ENCODE measurements at regions not wholly inside any gene's neighbourhood (a gene's known extent, or its start where the extent isn't known, plus 50 kb on each side); places are given as distances from the start of the nearest gene placed in this dataset.

- no peak for DNase-seq (ENCODE audit: low read depth)
- TF ChIP-seq CTCF (conservative IDR thresholded peaks at IDR 0.05; ENCODE audit: low read depth, low read length), result no peak
- no peak overlapping the region for H3K4me3 ChIP-seq (ENCODE audit: low read depth, low read length)
Measured at GRCh38 chr1:222285526-222285925, 262.4 kb downstream of the HHIPL2 start.

GRCh38 chr1:222284466-222284865 is 263.4 kb downstream of the HHIPL2 start:
- no peak for TF ChIP-seq CTCF (conservative IDR thresholded peaks at IDR 0.05; ENCODE audit: low read depth, low read length)
- DNase-seq (ENCODE audit: low read depth), result no peak
- H3K4me3 ChIP-seq (ENCODE audit: low read depth, low read length), result no peak overlapping the region

- no peak overlapping the region for H3K4me3 ChIP-seq (ENCODE audit: low read depth, low read length)
- no peak for TF ChIP-seq CTCF (conservative IDR thresholded peaks at IDR 0.05; ENCODE audit: low read depth, low read length)
- no peak for DNase-seq (ENCODE audit: low read depth)
Measured at GRCh38 chr1:222283147-222283768, 264.6 kb downstream of the HHIPL2 start.

DNA sequence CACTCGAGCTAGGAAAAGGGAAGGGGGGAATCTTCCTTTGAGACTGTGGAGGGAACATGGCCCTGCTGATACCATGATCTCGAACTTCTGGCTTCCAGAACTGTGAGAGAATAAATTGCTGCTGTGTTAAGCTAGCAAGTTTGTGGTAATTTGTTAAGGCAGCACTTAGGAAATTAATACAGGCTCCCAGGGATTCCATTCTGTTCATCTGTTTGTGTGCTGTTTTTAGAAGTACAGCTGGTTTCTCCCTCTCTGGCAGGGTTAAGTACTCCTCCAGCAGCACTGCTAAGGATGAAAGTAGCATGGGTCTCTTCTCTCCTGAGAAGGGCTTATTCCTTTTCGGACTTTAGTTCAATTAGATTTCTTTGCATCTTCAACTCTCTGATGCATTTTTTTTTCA is 268.3 kb downstream of the HHIPL2 start:
- no peak for DNase-seq (ENCODE audit: low read depth)
- H3K4me3 ChIP-seq (ENCODE audit: low read depth, low read length), result no peak overlapping the region
- no peak for TF ChIP-seq CTCF (conservative IDR thresholded peaks at IDR 0.05; ENCODE audit: low read depth, low read length)

DNA sequence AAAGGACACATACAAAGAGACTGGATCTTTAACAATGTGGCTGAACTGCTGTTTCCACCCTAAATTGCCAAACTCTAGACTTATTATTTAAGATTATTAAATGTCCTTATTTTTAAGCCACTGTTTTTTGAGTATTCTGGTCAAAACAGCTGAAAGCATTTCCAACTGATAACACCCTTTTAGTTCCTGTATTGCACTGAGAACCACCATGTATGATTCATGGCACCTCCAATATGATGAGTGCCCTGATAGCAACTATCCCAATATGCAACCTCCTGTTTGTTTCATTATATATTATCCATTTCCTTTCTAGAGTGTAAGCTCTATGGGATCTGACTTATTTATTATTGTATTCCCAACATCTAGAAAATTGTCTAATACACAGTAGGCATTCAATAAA is 269.4 kb downstream of the HHIPL2 start:
- no peak for TF ChIP-seq CTCF (conservative IDR thresholded peaks at IDR 0.05; ENCODE audit: low read depth, low read length)
- no peak for DNase-seq (ENCODE audit: low read depth)
- no peak overlapping the region for H3K4me3 ChIP-seq (ENCODE audit: low read depth, low read length)

DNA sequence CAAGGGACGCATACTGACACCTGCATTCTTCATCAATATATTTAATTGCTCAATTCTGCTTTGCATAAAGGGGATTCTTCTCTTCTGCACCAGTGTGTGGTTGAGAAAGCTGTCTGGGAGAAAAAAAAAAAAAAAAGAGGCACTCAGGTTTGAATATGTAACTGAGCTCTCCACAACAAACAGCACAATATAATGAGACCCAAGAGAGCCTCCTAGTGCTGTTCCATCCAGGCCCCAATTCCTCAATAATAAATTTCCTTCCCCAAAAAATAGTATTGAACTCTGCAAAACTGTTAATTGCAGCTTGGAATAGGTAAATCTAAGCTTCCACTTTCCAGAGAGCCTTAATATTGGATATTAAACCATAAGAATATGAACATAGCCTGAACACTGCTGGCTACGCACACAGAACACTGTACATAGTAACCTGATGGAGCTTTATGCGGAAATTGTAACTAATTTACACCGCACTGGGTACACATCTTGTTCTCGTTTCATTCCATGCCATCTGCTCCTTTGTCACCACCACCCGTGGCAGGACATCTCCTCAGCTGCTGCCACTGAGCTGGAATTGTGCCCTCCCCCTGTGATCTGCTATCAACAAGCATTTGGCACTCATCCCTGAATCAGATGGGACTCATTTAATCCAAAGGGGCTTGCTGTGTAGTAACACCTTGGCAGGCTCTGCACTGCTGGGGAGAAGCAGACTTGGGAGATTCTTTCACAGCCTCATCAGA is 272.0 kb downstream of the HHIPL2 start:
- DNase-seq (ENCODE audit: low read depth), result no peak
- no peak for TF ChIP-seq CTCF (conservative IDR thresholded peaks at IDR 0.05; ENCODE audit: low read depth, low read length)
- H3K4me3 ChIP-seq (ENCODE audit: low read depth, low read length), result no peak overlapping the region
